Prostate gland (tissue), 2 donors: ENCODE measurements at regions not wholly inside any gene's neighbourhood (a gene's known extent, or its start where the extent isn't known, plus 50 kb on each side); places are given as distances from the start of the nearest gene placed in this dataset.

Source experiments
- DNase-seq: peaks from one replicate; pipeline ENCODE4 v3.0.0-alpha.2; 2019; ENCODE audit warnings: low spot score
- H3K27ac ChIP-seq, 2 donors: fragments of 200-600 bp; sonication (generic); 2 replicates each; pipeline ENCODE4 v1.5.1; 2017 to 2019
- H3K27me3 ChIP-seq: fragments of 200-600 bp; sonication (generic); replicated peaks from 2 replicates; pipeline ENCODE4 v1.5.1; 2019; ENCODE audit not compliant: insufficient read depth
- H3K36me3 ChIP-seq, 2 donors: fragments of 200-600 bp; sonication (generic); 1 replicate in 1 of 2; 2 replicates in 1 of 2; pipeline versions ENCODE4 v1.5.1 to v1.8.1; 2017 to 2019
- H3K4me1 ChIP-seq: fragments of 200-600 bp; sonication (generic); replicated peaks from 2 replicates; pipeline ENCODE4 v1.5.1; 2019
- H3K4me3 ChIP-seq, 2 donors: fragments of 200-600 bp; sonication (generic); 2 replicates each; pipeline ENCODE4 v1.5.1; 2017 to 2019
- H3K9me3 ChIP-seq: fragments of 200-600 bp; sonication (generic); 2 replicates; pipeline ENCODE4 v1.5.1; 2017
- POLR2A ChIP-seq: fragments of 450-650 bp; IDR thresholded peaks from one replicate; pipeline ENCODE4 v1.6.1; 2016; ENCODE audit warnings: antibody characterized with exemption, mild to moderate bottlenecking
- POLR2AphosphoS5 ChIP-seq: sonication (generic); formaldehyde crosslinking; IDR thresholded peaks from one replicate; pipeline ENCODE4 v1.6.1; 2017; ENCODE audit warnings: antibody characterized with exemption
- WGBS: methylation state at CpG from one replicate; pipeline ENCODE4 v1.1.5; 2018; 5-methylcytosine and 5-hydroxymethylcytosine counted together
- intact Hi-C: fragments of 100-400 bp; cut with DNase I; formaldehyde crosslinking; loops from one replicate; pipeline ENCODE4 v1.14.2; 2022
- TF ChIP-seq, protein P1 (sequence below), 4 experiments: fragments of 200-600 bp in 2 of 4; fragments of 450-650 bp in 2 of 4; sonication (generic) in 2 of 4; IDR thresholded peaks; 1 replicate in 3 of 4; 2 replicates in 1 of 4; pipeline ENCODE4 v1.5.1; 2016 to 2019; ENCODE audit warnings: antibody characterized with exemption in 4 of 4, mild to moderate bottlenecking in 2 of 4, moderate library complexity in 2 of 4

DNA sequence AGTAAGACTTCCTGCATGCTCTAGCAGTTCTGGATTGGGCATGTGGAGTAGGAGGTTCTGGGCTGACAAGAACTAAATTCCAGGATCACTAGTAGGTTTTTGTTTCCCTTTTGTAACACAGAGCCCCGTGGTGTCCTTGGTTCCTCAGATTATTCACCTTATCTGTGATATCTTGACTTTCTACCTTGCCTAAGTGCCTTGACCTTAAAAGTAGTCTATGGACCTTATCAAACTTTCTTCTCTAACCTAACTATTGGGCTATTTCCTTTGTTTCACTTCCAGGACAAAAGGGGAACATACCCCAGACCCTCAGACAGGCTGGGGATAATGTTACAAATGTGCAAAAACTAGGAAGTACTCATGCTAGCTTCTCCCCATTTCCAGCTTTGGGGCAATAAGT is 595.3 kb downstream of the PSAT1 start:
- DNase-seq: no peak
- no peaks in the 10 kb centered on the region for H3K9me3 ChIP-seq
- H3K4me3 ChIP-seq: no peak overlapping the region
- TF ChIP-seq POLR2A (no peak), POLR2AphosphoS5 (no peak)
- TF ChIP-seq, protein P1, sequence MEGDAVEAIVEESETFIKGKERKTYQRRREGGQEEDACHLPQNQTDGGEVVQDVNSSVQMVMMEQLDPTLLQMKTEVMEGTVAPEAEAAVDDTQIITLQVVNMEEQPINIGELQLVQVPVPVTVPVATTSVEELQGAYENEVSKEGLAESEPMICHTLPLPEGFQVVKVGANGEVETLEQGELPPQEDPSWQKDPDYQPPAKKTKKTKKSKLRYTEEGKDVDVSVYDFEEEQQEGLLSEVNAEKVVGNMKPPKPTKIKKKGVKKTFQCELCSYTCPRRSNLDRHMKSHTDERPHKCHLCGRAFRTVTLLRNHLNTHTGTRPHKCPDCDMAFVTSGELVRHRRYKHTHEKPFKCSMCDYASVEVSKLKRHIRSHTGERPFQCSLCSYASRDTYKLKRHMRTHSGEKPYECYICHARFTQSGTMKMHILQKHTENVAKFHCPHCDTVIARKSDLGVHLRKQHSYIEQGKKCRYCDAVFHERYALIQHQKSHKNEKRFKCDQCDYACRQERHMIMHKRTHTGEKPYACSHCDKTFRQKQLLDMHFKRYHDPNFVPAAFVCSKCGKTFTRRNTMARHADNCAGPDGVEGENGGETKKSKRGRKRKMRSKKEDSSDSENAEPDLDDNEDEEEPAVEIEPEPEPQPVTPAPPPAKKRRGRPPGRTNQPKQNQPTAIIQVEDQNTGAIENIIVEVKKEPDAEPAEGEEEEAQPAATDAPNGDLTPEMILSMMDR (IDR thresholded peaks at IDR 0.05): no peak
- no peaks in the 10 kb centered on the region for H3K4me1 ChIP-seq
- H3K27ac ChIP-seq: no peak overlapping the region
- intact Hi-C loops: no loop called here
- no peaks in the 10 kb centered on the region for H3K27me3 ChIP-seq
- WGBS: 71% methylated on average over 1 of the region's 1 CpG
- no peaks in the 10 kb centered on the region for H3K36me3 ChIP-seq

DNA sequence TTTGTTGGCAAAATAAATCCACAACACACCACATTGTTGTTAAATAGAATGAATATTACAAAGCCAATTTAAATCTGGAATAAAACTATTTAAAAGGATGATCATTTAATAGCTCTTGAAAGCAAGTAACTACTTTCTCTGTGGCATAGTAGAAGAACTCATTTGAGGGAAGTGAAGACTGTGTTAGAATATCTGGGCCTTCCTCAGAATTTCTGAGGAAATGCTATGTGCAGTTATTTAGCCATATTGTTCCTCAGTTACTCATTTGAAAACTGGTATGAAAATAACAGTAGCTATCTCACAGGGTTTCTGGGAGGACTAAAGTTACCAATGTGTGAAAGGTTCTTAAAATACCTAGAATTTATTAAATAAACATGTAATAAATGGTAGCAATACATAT is 595.8 kb downstream of the PSAT1 start:
- TF ChIP-seq POLR2AphosphoS5: no peak
- TF ChIP-seq POLR2A: no peak
- TF ChIP-seq, protein P1 (IDR thresholded peaks at IDR 0.05): no peak
- H3K4me3 ChIP-seq: no peak overlapping the region
- no peak for DNase-seq
- H3K9me3 ChIP-seq: no peaks in the 10 kb centered on the region
- intact Hi-C loops: no loop called here
- H3K36me3 ChIP-seq: no peaks in the 10 kb centered on the region
- no peak overlapping the region for H3K27ac ChIP-seq
- H3K4me1 ChIP-seq: no peaks in the 10 kb centered on the region
- H3K27me3 ChIP-seq: no peaks in the 10 kb centered on the region

DNA sequence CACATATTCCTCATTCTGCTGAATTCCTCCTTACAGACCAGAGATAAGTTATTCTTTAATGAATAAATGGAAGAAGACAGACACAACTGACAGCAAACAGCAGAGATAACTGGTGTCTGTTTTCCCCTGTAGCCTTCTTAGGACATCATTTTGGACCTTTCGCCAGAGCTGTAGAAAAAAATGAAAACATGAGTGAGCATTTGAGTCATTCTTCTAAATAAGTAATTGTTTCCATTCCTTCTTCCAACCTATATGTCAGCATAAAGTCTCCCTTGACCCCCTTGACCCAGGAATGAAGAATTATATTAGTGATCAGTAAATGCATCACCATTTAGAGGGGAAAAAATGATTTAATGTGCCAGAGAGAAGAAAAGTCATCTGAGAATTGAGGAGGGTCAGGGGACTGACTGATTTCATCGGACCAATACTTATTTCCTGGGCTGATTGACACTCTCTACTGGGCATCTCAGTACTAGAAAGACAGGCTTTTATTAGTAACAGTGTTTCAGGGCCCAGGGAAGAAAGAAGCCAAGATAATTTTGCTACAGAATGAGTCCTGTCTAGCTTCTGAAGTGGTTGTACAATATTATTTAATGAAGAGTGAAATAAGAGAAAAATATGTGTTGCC is 597.0 kb downstream of the PSAT1 start:
- 94% methylated on average over 2 of the region's 2 CpGs for WGBS
- H3K4me1 ChIP-seq: no peaks in the 10 kb centered on the region
- no peak overlapping the region for H3K4me3 ChIP-seq
- no peaks in the 10 kb centered on the region for H3K27me3 ChIP-seq
- no peaks in the 10 kb centered on the region for H3K36me3 ChIP-seq
- DNase-seq: no peak
- TF ChIP-seq, protein P1 (IDR thresholded peaks at IDR 0.05): no peak
- TF ChIP-seq POLR2A: no peak
- no peak for TF ChIP-seq POLR2AphosphoS5
- no peak overlapping the region for H3K27ac ChIP-seq
- H3K9me3 ChIP-seq: no peaks in the 10 kb centered on the region
- intact Hi-C loops: no loop called here

DNA sequence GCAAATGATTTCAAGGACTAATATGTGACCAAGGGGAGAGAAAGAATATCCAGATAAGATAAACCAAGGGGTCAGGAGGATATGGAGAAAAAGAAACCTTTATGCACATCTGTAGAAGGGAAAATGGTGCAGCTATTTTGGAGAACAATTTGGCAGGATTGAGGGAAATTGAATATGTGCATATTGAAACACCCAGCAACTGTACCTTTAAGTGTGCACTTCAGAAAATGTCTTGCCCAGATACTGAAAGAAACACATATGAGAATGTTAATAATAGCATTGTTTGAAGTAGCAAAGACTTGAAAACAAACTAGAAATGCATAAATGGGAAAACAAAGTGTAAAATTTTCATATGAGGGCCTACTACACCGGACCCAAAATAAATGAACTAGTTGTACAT is 599.6 kb downstream of the PSAT1 start:
- 84% methylated on average over 1 of the region's 1 CpG for WGBS
- Histone ChIP-seq H3K27me3 (no peaks in the 10 kb centered on the region), H3K9me3 (no peaks in the 10 kb centered on the region), H3K4me1 (no peaks in the 10 kb centered on the region), H3K36me3 (no peaks in the 10 kb centered on the region), H3K27ac (no peak overlapping the region), H3K4me3 (no peak overlapping the region)
- intact Hi-C loops: no loop called here
- no peak for DNase-seq
- TF ChIP-seq POLR2A (no peak), POLR2AphosphoS5 (no peak)
- TF ChIP-seq, protein P1 (IDR thresholded peaks at IDR 0.05): no peak

DNA sequence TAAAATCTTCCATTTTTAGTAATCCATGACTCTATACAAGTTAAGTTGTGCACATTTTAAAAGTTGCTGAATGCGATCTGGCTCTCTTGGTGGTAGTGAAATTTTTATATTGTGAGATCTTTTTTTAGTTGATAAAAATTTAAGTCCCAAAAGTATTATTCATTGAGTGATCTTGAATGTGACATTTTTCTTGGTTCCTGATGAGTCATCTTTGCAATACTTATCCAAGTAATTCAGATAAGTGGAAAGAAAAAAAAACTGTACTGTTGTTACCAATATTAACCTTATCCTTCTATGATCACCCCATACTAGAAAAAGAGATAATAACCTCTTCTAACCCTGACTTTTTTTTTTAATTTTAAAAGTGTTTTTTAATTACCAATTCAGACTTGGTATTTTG is 601.3 kb downstream of the PSAT1 start:
- 91% methylated on average over 1 of the region's 1 CpG for WGBS
- H3K9me3 ChIP-seq: no peaks in the 10 kb centered on the region
- H3K4me1 ChIP-seq: no peaks in the 10 kb centered on the region
- no peaks in the 10 kb centered on the region for H3K27me3 ChIP-seq
- H3K4me3 ChIP-seq: no peak overlapping the region
- intact Hi-C loops: no loop called here
- no peaks in the 10 kb centered on the region for H3K36me3 ChIP-seq
- no peak for DNase-seq
- H3K27ac ChIP-seq: no peak overlapping the region
- no peak for TF ChIP-seq POLR2AphosphoS5
- TF ChIP-seq, protein P1 (IDR thresholded peaks at IDR 0.05): no peak
